Peyer's patch (tissue), 4 donors: ENCODE measurements at regions not wholly inside any gene's neighbourhood (a gene's known extent, or its start where the extent isn't known, plus 50 kb on each side); places are given as distances from the start of the nearest gene placed in this dataset.

Experiments used
- DNase-seq, 3 donors: peaks; one replicate each; pipeline ENCODE4 v3.0.0-alpha.2; 2017 to 2019
- H3K27ac ChIP-seq, 4 donors: fragments of 200-600 bp; sonication (generic); one replicate each; pipeline ENCODE4 v1.5.1; 2016 to 2019
- H3K27me3 ChIP-seq, 2 donors: fragments of 200-600 bp; sonication (generic); one replicate each; pipeline ENCODE4 v1.5.1; 2019
- H3K36me3 ChIP-seq, 3 donors: fragments of 200-600 bp; sonication (generic); one replicate each; pipeline ENCODE4 v1.5.1; 2016 to 2019
- H3K4me1 ChIP-seq, 4 donors: fragments of 200-600 bp; sonication (generic); one replicate each; pipeline ENCODE4 v1.5.1; 2016 to 2019
- H3K4me3 ChIP-seq, 4 donors: fragments of 200-600 bp; sonication (generic); 1 replicate in 3 of 4; 2 replicates in 1 of 4; pipeline ENCODE4 v1.5.1; 2016 to 2019; ENCODE audit warnings: mild to moderate bottlenecking in 1 of 4
- H3K9me3 ChIP-seq, 4 donors: fragments of 200-600 bp; sonication (generic); one replicate each; pipeline ENCODE4 v1.5.1; 2016 to 2019; ENCODE audit warnings: mild to moderate bottlenecking in 1 of 4
- POLR2A ChIP-seq, 2 donors: fragments of 450-650 bp; IDR thresholded peaks; one replicate each; pipeline ENCODE4 v1.5.1; 2017; ENCODE audit warnings: antibody characterized with exemption in 2 of 2, mild to moderate bottlenecking in 2 of 2, moderate library complexity in 2 of 2
- TF ChIP-seq, protein P1 (sequence below), 6 experiments: fragments of 450-650 bp in 4 of 6; fragments of 200-600 bp in 2 of 6; sonication (generic) in 1 of 6; IDR thresholded peaks; one replicate each; pipeline ENCODE4 v1.5.1; 2017 to 2019; ENCODE audit warnings: antibody characterized with exemption in 6 of 6, mild to moderate bottlenecking in 3 of 6, moderate library complexity in 1 of 6

DNA sequence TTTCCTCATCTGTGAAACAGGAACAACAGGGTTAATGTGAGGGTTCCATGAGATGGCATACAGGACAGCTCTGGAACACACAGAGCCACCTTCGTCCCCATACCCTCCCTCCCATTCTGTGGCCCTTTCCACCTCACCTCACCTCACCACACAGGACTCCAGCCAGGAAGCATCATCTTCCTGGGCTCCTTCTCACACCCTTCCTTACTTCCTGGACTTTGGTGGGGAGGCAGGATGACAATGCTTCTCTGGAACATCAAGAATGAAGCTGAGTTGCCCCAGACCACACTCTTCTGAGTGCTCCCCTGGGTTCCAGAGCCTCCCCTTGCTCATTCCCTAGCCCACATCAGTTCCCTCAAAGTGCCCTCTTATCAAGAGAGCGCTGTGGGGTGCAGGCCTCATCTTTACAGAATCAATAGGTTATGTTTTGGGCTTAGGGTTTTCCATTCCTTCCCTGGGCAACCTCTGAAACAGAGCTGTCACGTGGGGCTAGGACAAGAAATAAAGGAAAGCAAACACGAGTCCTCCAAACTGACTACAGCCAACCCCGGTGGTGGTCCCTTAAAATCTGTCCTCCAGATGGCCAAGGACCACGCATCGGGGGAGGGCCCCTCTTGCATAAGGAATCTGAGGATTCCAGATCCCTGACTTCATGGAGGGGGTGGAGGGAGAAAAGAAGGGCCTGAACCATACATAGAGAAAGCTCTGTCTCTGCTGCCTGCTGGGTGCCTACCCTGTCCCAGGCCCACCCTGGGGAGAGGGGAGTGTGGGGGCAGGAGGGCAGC lies 74.4 kb upstream of the ATP6AP2 start:
- Histone ChIP-seq H3K4me3 (no peak overlapping the region), H3K9me3 (no peaks in the 10 kb centered on the region), H3K27me3 (no peaks in the 10 kb centered on the region), H3K36me3 (no peaks in the 10 kb centered on the region), H3K27ac (no peak overlapping the region), H3K4me1 (no peaks in the 10 kb centered on the region)
- no peak for DNase-seq
- no peak for TF ChIP-seq POLR2A (IDR thresholded peaks at IDR 0.05)
- TF ChIP-seq, protein P1, sequence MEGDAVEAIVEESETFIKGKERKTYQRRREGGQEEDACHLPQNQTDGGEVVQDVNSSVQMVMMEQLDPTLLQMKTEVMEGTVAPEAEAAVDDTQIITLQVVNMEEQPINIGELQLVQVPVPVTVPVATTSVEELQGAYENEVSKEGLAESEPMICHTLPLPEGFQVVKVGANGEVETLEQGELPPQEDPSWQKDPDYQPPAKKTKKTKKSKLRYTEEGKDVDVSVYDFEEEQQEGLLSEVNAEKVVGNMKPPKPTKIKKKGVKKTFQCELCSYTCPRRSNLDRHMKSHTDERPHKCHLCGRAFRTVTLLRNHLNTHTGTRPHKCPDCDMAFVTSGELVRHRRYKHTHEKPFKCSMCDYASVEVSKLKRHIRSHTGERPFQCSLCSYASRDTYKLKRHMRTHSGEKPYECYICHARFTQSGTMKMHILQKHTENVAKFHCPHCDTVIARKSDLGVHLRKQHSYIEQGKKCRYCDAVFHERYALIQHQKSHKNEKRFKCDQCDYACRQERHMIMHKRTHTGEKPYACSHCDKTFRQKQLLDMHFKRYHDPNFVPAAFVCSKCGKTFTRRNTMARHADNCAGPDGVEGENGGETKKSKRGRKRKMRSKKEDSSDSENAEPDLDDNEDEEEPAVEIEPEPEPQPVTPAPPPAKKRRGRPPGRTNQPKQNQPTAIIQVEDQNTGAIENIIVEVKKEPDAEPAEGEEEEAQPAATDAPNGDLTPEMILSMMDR (IDR thresholded peaks at IDR 0.05) = no peak

DNA sequence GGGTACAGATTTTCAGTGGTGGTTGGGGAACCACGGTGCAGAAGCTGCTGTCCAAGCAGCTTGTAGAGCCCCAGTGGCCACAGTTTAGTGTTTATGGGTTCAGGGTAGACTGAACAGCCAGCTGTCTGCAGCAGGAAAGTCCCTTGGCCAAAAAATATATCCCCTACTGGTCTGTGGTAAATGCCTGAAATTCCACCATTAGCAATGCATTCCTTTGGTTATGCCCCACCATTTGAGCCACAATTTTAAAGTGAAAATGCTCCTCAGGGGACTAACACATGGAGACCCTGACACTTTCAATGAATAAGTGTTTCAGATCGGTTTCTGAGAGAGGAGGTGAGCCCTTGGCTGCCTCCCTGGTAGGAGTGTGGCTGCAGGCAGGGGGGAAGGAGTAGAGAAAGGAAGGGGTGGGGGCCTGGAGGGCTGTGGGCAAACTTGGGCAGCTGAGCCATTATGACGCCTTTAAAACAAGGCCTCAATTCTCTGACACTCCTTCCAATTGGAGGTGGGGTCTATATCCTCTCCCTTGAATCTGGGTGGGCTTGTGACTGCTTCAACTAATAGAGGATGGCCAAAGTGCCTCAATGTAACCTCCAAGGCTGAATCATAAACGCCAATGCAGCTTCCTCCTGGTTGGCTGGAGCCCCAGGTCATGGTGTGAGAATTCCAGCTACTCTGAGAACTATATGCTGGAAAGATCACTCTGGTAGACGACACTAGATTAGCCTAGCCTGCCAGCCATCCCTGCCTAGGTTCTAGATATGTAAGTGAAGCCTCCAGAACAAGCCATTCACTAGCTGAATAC lies 75.8 kb upstream of the ATP6AP2 start:
- TF ChIP-seq, protein P1 (IDR thresholded peaks at IDR 0.05) = no peak
- no peak for TF ChIP-seq POLR2A (IDR thresholded peaks at IDR 0.05)

DNA sequence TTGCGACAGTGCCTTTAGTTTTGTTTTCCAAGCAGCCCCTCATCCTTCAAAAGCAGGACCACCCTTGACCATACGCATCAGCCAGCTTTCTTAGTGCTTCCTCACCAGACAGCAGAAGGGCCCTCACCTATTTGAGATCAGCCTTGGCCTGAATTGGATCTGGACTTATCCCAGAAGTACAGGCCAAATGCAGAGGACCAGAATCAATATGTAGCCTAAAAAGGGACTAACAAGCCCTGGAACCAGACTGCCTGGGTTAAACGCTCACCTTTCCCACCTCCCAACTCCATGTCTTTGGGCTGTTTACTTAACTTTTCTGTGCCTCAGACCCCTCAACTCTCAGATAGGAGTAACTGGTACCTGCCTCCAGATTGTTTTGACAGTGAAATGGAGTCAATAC lies 77.7 kb upstream of the ATP6AP2 start:
- H3K9me3 ChIP-seq = no peaks in the 10 kb centered on the region
- no peaks in the 10 kb centered on the region for H3K4me1 ChIP-seq
- TF ChIP-seq POLR2A (IDR thresholded peaks at IDR 0.05) = no peak
- TF ChIP-seq, protein P1 (IDR thresholded peaks at IDR 0.05) = no peak
- no peak for DNase-seq
- H3K27ac ChIP-seq = no peak overlapping the region
- no peaks in the 10 kb centered on the region for H3K36me3 ChIP-seq
- H3K4me3 ChIP-seq = no peak overlapping the region
- H3K27me3 ChIP-seq = no peaks in the 10 kb centered on the region

More for the DNA sequence above, 75.8 kb upstream of the ATP6AP2 start:
- Histone ChIP-seq H3K36me3 (no peaks in the 10 kb centered on the region), H3K4me1 (no peaks in the 10 kb centered on the region), H3K27me3 (no peaks in the 10 kb centered on the region), H3K27ac (no peak overlapping the region), H3K4me3 (no peak overlapping the region), H3K9me3 (no peaks in the 10 kb centered on the region)
- no peak for DNase-seq

DNA sequence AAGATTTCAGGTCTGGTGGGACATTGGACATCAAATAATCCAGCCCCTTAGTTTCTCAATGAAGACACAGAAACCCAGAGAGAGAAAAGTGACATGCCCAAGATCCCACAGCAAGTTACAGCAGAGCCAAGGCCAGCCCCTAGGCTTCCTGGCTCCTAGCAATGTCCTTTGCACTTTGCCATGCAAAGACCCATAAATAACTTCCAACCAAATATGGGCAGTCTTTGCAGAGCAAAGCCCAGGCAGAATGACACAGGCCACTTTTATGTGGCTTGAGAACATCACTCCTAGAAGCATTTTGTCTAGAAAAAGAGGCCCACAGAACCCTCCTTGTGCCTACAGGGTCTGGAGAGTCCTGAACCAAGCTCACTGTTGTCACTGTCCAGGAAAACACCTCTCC lies 78.1 kb upstream of the ATP6AP2 start:
- Histone ChIP-seq H3K9me3 (no peaks in the 10 kb centered on the region), H3K27me3 (no peaks in the 10 kb centered on the region)
- TF ChIP-seq POLR2A (IDR thresholded peaks at IDR 0.05) = no peak
- TF ChIP-seq, protein P1 (IDR thresholded peaks at IDR 0.05) = no peak

DNA sequence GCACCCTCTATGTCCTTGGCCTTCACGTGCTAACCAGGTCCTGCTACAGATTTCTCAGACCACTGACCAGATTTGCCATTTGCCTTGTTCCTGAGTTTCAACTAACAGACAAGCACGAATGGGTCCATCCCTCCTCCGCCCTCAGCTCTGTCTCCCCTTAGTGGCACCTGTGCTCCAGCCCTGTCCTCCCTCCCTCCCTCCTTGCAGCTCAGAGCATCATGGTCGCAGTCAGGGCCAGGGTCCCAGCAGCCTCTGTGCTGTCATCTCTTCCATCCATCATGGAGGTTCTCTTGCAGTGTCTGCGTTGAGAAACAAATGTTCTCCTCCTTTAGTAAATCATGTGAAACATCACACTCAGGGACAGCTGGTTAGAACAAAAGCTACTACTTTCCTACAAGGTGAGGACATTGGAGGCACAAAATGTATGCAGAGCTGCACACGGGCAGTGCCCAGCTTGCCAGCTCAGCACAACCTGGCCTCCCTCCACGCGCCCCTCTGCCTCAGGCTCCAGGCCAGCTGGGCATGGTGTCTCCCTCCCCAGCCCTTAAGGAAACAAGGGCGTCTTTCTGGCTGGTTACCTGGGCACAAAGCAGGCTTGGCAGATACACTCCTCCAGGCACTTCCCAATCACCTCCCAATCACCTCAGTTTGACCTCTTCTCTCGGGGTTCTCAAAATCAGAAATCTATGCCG lies 79.5 kb upstream of the ATP6AP2 start:
- H3K27ac ChIP-seq = no peak overlapping the region
- H3K27me3 ChIP-seq = no peaks in the 10 kb centered on the region
- H3K36me3 ChIP-seq = no peaks in the 10 kb centered on the region
- TF ChIP-seq, protein P1 (IDR thresholded peaks at IDR 0.05) = no peak
- no peak for TF ChIP-seq POLR2A (IDR thresholded peaks at IDR 0.05)
- no peaks in the 10 kb centered on the region for H3K4me1 ChIP-seq
- DNase-seq = no peak
- no peak overlapping the region for H3K4me3 ChIP-seq
- H3K9me3 ChIP-seq = no peaks in the 10 kb centered on the region

More for the DNA sequence above, 78.1 kb upstream of the ATP6AP2 start:
- no peaks in the 10 kb centered on the region for H3K4me1 ChIP-seq
- no peaks in the 10 kb centered on the region for H3K36me3 ChIP-seq
- no peak overlapping the region for H3K27ac ChIP-seq
- no peak overlapping the region for H3K4me3 ChIP-seq
- DNase-seq = no peak
